Right kidney (tissue), 1 donor: ENCODE measurements at regions not wholly inside any gene's neighbourhood (a gene's known extent, or its start where the extent isn't known, plus 50 kb on each side); places are given as distances from the start of the nearest gene placed in this dataset.
"Not testable (repeated sequence)": the region's sequence is repeated elsewhere in the genome, so short reads cannot be mapped to it uniquely, and the experiment has no call there.

ENCODE experiments used
- DNase-seq: peaks from one replicate; pipeline ENCODE4 v3.0.0-alpha.2; 2016

- no peak for DNase-seq
Observed at GRCh38 chr5:66415208-66415607, 181.0 kb upstream of the MAST4 start.

GRCh38 chr5:66416698-66417097, 179.5 kb upstream of the MAST4 start:
- DNase-seq = no peak

- no peak for DNase-seq
Observed at GRCh38 chr5:66417781-66418180, 178.4 kb upstream of the MAST4 start.

- no peak for DNase-seq
Observed at GRCh38 chr5:66423484-66423883, 172.7 kb upstream of the MAST4 start.

- no peak for DNase-seq
Observed at GRCh38 chr5:66425842-66426241, 170.4 kb upstream of the MAST4 start.

- DNase-seq = no peak
Observed at GRCh38 chr5:66426259-66427138, 169.7 kb upstream of the MAST4 start.

GRCh38 chr5:66427139-66427442, 169.1 kb upstream of the MAST4 start:
- no peak for DNase-seq

GRCh38 chr5:66436721-66437120, 159.5 kb upstream of the MAST4 start:
- DNase-seq = no peak

- DNase-seq = no peak
Observed at GRCh38 chr5:66438087-66438486, 158.1 kb upstream of the MAST4 start.

- DNase-seq = no peak
Observed at GRCh38 chr5:66438696-66439095, 157.5 kb upstream of the MAST4 start.

GRCh38 chr5:66440202-66440680, 156.0 kb upstream of the MAST4 start:
- DNase-seq = no peak

- DNase-seq = no peak
Observed at GRCh38 chr5:66441351-66441750, 154.8 kb upstream of the MAST4 start.

GRCh38 chr5:66442951-66443445, 153.2 kb upstream of the MAST4 start:
- DNase-seq = peak; percentile 35

- DNase-seq = no peak
Observed at GRCh38 chr5:66443462-66444130, 152.6 kb upstream of the MAST4 start.

- not testable (repeated sequence) for DNase-seq
Observed at GRCh38 chr5:66448070-66448469, 148.1 kb upstream of the MAST4 start.

- no peak for DNase-seq
Observed at GRCh38 chr5:66450237-66450636, 146.0 kb upstream of the MAST4 start.

GRCh38 chr5:66450988-66451387, 145.2 kb upstream of the MAST4 start:
- no peak for DNase-seq

GRCh38 chr5:66452109-66452508, 144.1 kb upstream of the MAST4 start:
- no peak for DNase-seq

- no peak for DNase-seq
Observed at GRCh38 chr5:66454186-66455078, 141.8 kb upstream of the MAST4 start.

- no peak for DNase-seq
Observed at GRCh38 chr5:66459728-66460127, 136.5 kb upstream of the MAST4 start.

- no peak for DNase-seq
Observed at GRCh38 chr5:66467564-66467963, 128.6 kb upstream of the MAST4 start.

- DNase-seq = no peak
Observed at GRCh38 chr5:66469684-66470083, 126.5 kb upstream of the MAST4 start.

GRCh38 chr5:66472010-66472409, 124.2 kb upstream of the MAST4 start:
- no peak for DNase-seq
